H1 (cell line): ENCODE measurements at regions not wholly inside any gene's neighbourhood (a gene's known extent, or its start where the extent isn't known, plus 50 kb on each side); places are given as distances from the start of the nearest gene placed in this dataset.

Experiments used
- CEBPB ChIP-seq: IDR thresholded peaks from 2 replicates; pipeline ENCODE4 v1.6.1; 2012; ENCODE audit warnings: low read depth, low read length
- CHD2 ChIP-seq: IDR thresholded peaks from 2 replicates; pipeline ENCODE4 v1.6.1; 2012; ENCODE audit warnings: low read length, improper control_type of control experiment
- EZH2 ChIP-seq: fragments of 200-600 bp; sonication (generic); IDR thresholded peaks from 2 replicates; pipeline ENCODE4 v1.7.1; 2012; ENCODE audit warnings: low read depth, mild to moderate bottlenecking, moderate library complexity, low read length, inconsistent platforms; ENCODE audit not compliant: severe bottlenecking
- POLR2A ChIP-seq, 2 experiments: IDR thresholded peaks; 1 replicate in 1 of 2; 2 replicates in 1 of 2; pipeline ENCODE4 v1.6.1; 2011; ENCODE audit warnings: low read depth in 2 of 2, low read length in 2 of 2, mild to moderate bottlenecking in 2 of 2; ENCODE audit errors: control extremely low read depth in 1 of 2
- SIN3A ChIP-seq, 2 experiments: IDR thresholded peaks in 1 of 2; conservative IDR thresholded peaks in 1 of 2; 2 replicates each; pipeline ENCODE4 v1.6.1; 2011 to 2012; ENCODE audit warnings: low read length in 2 of 2, improper control_type of control experiment in 1 of 2, low read depth in 1 of 2, mild to moderate bottlenecking in 1 of 2
- TF ChIP-seq, protein P1 (sequence below), 3 experiments: IDR thresholded peaks; 1 replicate in 2 of 3; 2 replicates in 1 of 3; pipeline versions ENCODE4 v1.5.1 to v1.6.1; 2011; ENCODE audit warnings: low read length in 3 of 3, mild to moderate bottlenecking in 3 of 3, inconsistent platforms in 2 of 3, low read depth in 1 of 3, moderate library complexity in 1 of 3; ENCODE audit not compliant: insufficient read depth in 1 of 3; ENCODE audit errors: control extremely low read depth in 1 of 3
- TF ChIP-seq, protein P2 (sequence below): IDR thresholded peaks from 2 replicates; pipeline ENCODE4 v1.6.1; 2012; ENCODE audit warnings: low read length, inconsistent platforms

DNA sequence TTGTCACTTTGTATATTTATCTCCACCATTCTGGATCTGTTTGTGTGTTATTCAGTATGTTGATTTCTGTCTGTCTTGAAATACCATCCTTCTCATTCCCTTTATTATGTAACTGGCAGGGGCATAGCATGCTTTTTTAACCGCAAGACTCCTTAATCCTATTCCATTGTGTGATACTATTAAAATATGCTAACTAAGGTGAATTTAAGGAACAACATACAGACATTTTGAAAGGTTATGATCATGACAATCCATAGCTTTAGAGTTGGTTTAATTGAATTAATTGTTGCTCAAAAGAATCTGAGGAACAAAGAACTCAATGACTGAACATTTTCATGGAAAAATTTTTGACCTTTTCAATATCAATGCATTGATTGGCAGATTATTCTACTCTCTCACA, 677.3 kb upstream of the ROBO1 start:
- no peak for TF ChIP-seq CEBPB
- TF ChIP-seq, protein P1, sequence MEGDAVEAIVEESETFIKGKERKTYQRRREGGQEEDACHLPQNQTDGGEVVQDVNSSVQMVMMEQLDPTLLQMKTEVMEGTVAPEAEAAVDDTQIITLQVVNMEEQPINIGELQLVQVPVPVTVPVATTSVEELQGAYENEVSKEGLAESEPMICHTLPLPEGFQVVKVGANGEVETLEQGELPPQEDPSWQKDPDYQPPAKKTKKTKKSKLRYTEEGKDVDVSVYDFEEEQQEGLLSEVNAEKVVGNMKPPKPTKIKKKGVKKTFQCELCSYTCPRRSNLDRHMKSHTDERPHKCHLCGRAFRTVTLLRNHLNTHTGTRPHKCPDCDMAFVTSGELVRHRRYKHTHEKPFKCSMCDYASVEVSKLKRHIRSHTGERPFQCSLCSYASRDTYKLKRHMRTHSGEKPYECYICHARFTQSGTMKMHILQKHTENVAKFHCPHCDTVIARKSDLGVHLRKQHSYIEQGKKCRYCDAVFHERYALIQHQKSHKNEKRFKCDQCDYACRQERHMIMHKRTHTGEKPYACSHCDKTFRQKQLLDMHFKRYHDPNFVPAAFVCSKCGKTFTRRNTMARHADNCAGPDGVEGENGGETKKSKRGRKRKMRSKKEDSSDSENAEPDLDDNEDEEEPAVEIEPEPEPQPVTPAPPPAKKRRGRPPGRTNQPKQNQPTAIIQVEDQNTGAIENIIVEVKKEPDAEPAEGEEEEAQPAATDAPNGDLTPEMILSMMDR (IDR thresholded peaks at IDR 0.05; ENCODE audit: control extremely low read depth in 1 of 3, insufficient read depth in 1 of 3, low read depth in 1 of 3, low read length in 3 of 3): no peak
- no peak for TF ChIP-seq POLR2A (IDR thresholded peaks at IDR 0.05; ENCODE audit: control extremely low read depth in 1 of 2, low read depth in 2 of 2, low read length in 2 of 2)
- no peak for TF ChIP-seq EZH2
- TF ChIP-seq, protein P2, sequence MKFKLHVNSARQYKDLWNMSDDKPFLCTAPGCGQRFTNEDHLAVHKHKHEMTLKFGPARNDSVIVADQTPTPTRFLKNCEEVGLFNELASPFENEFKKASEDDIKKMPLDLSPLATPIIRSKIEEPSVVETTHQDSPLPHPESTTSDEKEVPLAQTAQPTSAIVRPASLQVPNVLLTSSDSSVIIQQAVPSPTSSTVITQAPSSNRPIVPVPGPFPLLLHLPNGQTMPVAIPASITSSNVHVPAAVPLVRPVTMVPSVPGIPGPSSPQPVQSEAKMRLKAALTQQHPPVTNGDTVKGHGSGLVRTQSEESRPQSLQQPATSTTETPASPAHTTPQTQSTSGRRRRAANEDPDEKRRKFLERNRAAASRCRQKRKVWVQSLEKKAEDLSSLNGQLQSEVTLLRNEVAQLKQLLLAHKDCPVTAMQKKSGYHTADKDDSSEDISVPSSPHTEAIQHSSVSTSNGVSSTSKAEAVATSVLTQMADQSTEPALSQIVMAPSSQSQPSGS: no peak
- TF ChIP-seq CHD2: no peak
- no peak for TF ChIP-seq SIN3A (conservative IDR thresholded peaks at IDR 0.05 in 1 of 2, IDR thresholded peaks at IDR 0.05 in 1 of 2; ENCODE audit: low read depth in 1 of 2, low read length in 2 of 2)
